Coronary artery (tissue), 2 donors: ENCODE measurements at regions not wholly inside any gene's neighbourhood (a gene's known extent, or its start where the extent isn't known, plus 50 kb on each side); places are given as distances from the start of the nearest gene placed in this dataset.

ENCODE experiments used
- DNase-seq: peaks from one replicate; pipeline ENCODE4 v3.0.0-alpha.2; 2017; ENCODE audit warnings: low spot score
- H3K27ac ChIP-seq, 2 donors: fragments of 200-600 bp; sonication (generic); one replicate each; pipeline ENCODE4 v1.5.1; 2016 to 2019
- H3K4me3 ChIP-seq: fragments of 200-600 bp; sonication (generic); 2 replicates; pipeline ENCODE4 v1.5.1; 2016; ENCODE audit warnings: mild to moderate bottlenecking, moderate library complexity
- CTCF ChIP-seq: fragments of 200-600 bp; sonication (generic); IDR thresholded peaks from one replicate; pipeline ENCODE4 v1.5.1; 2019; ENCODE audit warnings: antibody characterized with exemption

- no peak for TF ChIP-seq CTCF
- Histone ChIP-seq H3K4me3 (no peak overlapping the region), H3K27ac (no peak overlapping the region)
- no peak for DNase-seq
These were observed 487.0 kb upstream of the BTBD3 start for GRCh38 chr20:11430652-11431051.

DNA sequence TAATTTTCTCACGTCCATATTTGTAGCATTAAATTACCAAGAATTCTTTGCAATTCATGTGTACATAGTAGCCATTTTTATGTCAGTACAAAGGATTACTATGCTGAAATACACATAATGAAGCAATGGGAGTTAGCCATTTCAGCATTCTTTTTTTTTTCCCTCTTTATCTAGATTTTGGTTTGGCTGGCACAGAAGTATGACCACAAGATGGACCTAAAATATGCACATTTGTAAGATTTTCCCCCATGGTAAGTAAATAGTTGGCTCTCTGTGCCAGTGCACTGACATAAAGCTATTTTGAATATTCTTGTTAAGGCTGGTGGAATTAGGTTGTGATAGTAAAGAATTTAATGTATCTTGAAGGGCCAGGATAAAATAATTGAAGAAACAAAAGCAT is 486.1 kb upstream of the BTBD3 start:
- no peak overlapping the region for H3K27ac ChIP-seq

DNA sequence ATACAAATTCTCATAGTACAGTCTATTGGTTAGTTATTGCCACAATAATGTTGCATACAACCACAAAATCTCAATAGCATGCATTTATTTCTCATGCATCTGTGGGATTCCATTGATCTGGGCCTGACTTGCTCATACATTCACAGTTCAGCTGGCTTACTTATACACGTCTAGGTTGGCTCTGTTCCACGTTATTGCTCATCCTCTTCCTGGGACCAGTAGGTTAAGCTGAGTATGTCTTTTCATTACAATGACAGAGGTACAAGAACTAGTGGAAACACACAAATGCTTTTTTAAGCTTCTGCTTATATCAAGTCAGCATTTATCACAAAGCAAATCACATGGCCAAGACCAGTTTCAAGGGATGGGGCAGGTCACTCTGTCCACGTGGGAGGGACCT is 485.3 kb upstream of the BTBD3 start:
- DNase-seq, result no peak
- no peak for TF ChIP-seq CTCF
- Histone ChIP-seq H3K27ac (no peak overlapping the region), H3K4me3 (no peak overlapping the region)

More for the DNA sequence above, 486.1 kb upstream of the BTBD3 start:
- no peak for TF ChIP-seq CTCF
- H3K4me3 ChIP-seq, result no peak overlapping the region
- DNase-seq, result no peak

GRCh38 chr20:11436113-11436905 is 481.4 kb upstream of the BTBD3 start:
- DNase-seq, result no peak
- no peak for TF ChIP-seq CTCF
- Histone ChIP-seq H3K27ac (no peak overlapping the region), H3K4me3 (no peak overlapping the region)

- Histone ChIP-seq H3K4me3 (no peak overlapping the region), H3K27ac (no peak overlapping the region)
- no peak for DNase-seq
- TF ChIP-seq CTCF, result no peak
These were observed 480.6 kb upstream of the BTBD3 start for GRCh38 chr20:11437090-11437489.

DNA sequence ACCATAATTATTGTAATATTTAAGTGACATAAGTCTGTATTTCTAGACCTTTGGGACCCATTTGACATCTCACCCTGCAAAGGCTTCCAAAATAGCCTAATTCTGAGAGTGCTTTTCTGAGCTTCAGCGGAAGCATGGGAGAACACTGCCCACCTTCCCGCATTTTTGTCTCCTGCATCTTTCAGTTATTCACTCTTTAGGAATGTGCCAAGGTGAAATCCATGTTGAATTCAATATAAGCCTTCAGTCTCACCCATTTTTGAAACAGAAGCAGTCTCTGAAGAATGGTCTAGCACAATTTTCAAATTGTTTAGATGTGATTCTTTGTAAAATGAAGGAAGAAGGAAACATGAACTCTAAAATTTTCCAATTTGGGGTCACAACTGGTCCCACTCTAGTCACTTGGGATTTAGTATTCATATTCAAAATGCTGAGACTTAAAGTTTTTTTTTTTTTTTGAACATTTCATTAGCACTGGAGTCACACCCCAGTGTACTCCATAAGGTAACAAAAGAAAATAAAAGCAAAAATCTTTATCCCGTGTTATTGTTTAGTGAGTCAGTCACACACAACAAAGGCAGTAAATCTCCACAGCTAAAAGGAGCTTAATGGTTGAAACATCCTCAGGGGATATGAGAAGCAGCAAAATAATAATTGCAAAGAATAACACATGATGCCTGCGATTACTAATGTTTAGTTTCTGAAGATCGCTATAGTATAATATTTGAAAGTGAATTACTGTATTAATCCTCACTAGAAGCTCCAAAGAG is 479.9 kb upstream of the BTBD3 start:
- TF ChIP-seq CTCF, result no peak
- H3K4me3 ChIP-seq, result no peak overlapping the region
- DNase-seq, result no peak

DNA sequence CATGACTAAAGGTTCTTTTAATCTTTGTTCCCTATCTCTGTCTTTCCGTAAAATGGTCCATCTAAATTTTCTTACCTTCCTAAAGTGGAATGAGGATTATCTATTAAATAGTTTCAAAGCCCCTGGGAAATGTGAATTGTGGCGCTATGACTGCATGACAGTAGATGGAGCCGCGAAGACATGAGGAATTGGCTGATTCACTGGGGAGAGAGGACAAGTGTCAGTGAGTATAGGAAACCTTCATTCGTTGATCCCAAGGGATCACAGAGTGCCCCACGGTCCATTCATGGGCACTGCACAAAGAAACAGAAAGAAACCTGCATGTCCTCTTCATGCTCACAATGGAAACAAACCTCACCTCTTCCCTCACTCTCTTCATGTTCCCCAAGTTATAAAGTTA is 479.3 kb upstream of the BTBD3 start:
- no peak for TF ChIP-seq CTCF

More for the DNA sequence above, 479.9 kb upstream of the BTBD3 start:
- no peak overlapping the region for H3K27ac ChIP-seq

More for the DNA sequence above, 479.3 kb upstream of the BTBD3 start:
- Histone ChIP-seq H3K27ac (no peak overlapping the region), H3K4me3 (no peak overlapping the region)
- DNase-seq, result no peak
